Effector CD8-positive, alpha-beta T cell (primary cell): ENCODE measurements at regions not wholly inside any gene's neighbourhood (a gene's known extent, or its start where the extent isn't known, plus 50 kb on each side); places are given as distances from the start of the nearest gene placed in this dataset.

ENCODE experiments used
- DNase-seq: peaks from one replicate; lab custom pipeline; 2025; lab: John Stamatoyannopoulos, UW

GRCh38 chr4:14841801-14842768, 160.2 kb upstream of the CPEB2 start:
- DNase-seq: no peak

GRCh38 chr4:14842964-14843630, 159.2 kb upstream of the CPEB2 start:
- DNase-seq: no peak

GRCh38 chr4:14844061-14844460, 158.2 kb upstream of the CPEB2 start:
- no peak for DNase-seq

- no peak for DNase-seq
These were observed 154.1 kb upstream of the CPEB2 start for GRCh38 chr4:14848229-14848628.

- DNase-seq: no peak
These were observed 151.7 kb upstream of the CPEB2 start for GRCh38 chr4:14850455-14851097.

GRCh38 chr4:14853176-14853943, 148.9 kb upstream of the CPEB2 start:
- no peak for DNase-seq

GRCh38 chr4:14855719-14856061, 146.6 kb upstream of the CPEB2 start:
- DNase-seq: no peak

- no peak for DNase-seq
These were observed 146.0 kb upstream of the CPEB2 start for GRCh38 chr4:14856062-14856933.

GRCh38 chr4:14856934-14857235, 145.4 kb upstream of the CPEB2 start:
- DNase-seq: no peak

- no peak for DNase-seq
These were observed 144.8 kb upstream of the CPEB2 start for GRCh38 chr4:14857475-14857874.

GRCh38 chr4:14857981-14858380, 144.3 kb upstream of the CPEB2 start:
- no peak for DNase-seq

GRCh38 chr4:14862891-14863290, 139.4 kb upstream of the CPEB2 start:
- no peak for DNase-seq

GRCh38 chr4:14863418-14864364, 138.6 kb upstream of the CPEB2 start:
- DNase-seq: no peak

GRCh38 chr4:14864365-14865030, 137.8 kb upstream of the CPEB2 start:
- DNase-seq: no peak

- no peak for DNase-seq
These were observed 137.3 kb upstream of the CPEB2 start for GRCh38 chr4:14865031-14865366.

- no peak for DNase-seq
These were observed 136.5 kb upstream of the CPEB2 start for GRCh38 chr4:14865804-14866203.

GRCh38 chr4:14867847-14868246, 134.4 kb upstream of the CPEB2 start:
- DNase-seq: no peak

- DNase-seq: no peak
These were observed 133.6 kb upstream of the CPEB2 start for GRCh38 chr4:14868426-14869395.
